ENCODE measurements at regions not wholly inside any gene's neighbourhood (a gene's known extent, or its start where the extent isn't known, plus 50 kb on each side); places are given as distances from the start of the nearest gene placed in this dataset.

DNA sequence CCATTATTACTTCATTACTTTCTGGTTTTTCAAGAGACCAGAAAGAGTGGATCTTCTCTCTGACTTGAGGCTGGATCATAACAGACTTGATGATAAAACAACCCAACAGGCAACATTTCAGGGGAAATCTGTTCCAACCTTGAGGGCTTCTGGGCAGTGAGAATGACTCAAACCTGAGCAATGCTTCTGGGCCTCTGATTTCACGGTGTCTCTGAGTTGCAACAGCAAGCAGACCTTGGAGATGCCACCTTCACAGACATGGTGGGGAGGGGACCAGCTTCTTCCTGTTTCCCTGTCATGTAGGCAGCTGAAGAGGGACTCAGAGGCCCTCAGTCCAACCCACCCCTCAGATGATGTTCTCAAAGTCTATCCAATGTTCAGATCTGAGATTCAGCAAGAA is 104.0 kb downstream of the ABHD5 start:
- Histone ChIP-seq H3K4me3 (ENCODE audit: low read length in 2 of 2) (no peak overlapping the region), H2AFZ (ENCODE audit: low read length) (no peak overlapping the region), H4K91ac (ENCODE audit: low read depth, low read length, poor library complexity) (no peak overlapping the region), H2AK5ac (ENCODE audit: low read depth, low read length) (no peak overlapping the region), H2BK15ac (ENCODE audit: low read length) (no peak overlapping the region), H3K9ac (ENCODE audit: low read depth, low read length, poor library complexity) (no peak overlapping the region), H4K8ac (ENCODE audit: low read depth, low read length) (no peak overlapping the region), H3K18ac (ENCODE audit: low read length) (no peak overlapping the region), H3K36me3 (replicated peaks in 1 of 2; ENCODE audit: control insufficient read depth in 2 of 2, insufficient read depth in 2 of 2, low read length in 2 of 2) (no peaks in the 10 kb centered on the region), H3K4ac (ENCODE audit: low read length) (no peak overlapping the region), H2BK12ac (ENCODE audit: low read length) (no peak overlapping the region), H3K14ac (ENCODE audit: low read length) (no peak overlapping the region), H2BK5ac (ENCODE audit: low read length) (no peak overlapping the region), H2BK120ac (ENCODE audit: low read depth, low read length) (no peak overlapping the region), H3K9me3 (replicated peaks in 1 of 2; ENCODE audit: control insufficient read depth in 2 of 2, insufficient read depth in 1 of 2, low read depth in 1 of 2, low read length in 2 of 2) (peaks cover 0 to 1% of the 10 kb centered on the region in 2 donors), H3K27ac (replicated peaks; ENCODE audit: low read length) (no peak overlapping the region), H3K4me2 (ENCODE audit: insufficient read depth, low read length, poor library complexity, severe bottlenecking) (no peak overlapping the region), H3K4me1 (ENCODE audit: control insufficient read depth in 2 of 2, insufficient read depth in 1 of 2, low read depth in 1 of 2, low read length in 2 of 2) (no peaks in the 10 kb centered on the region), H3K27me3 (ENCODE audit: control insufficient read depth in 3 of 3, insufficient read depth in 3 of 3, low read depth in 1 of 3, low read length in 3 of 3) (peaks cover 0 to 13% (median 0%) of the 10 kb centered on the region in 3 experiments), H3K23ac (ENCODE audit: low read depth, low read length, poor library complexity) (no peak overlapping the region), H3K79me1 (ENCODE audit: low read depth, low read length) (no peaks in the 10 kb centered on the region)
- DNase-seq (ENCODE audit: low spot score), result no peak
- no CpG with 5 or more reads among the region's 1 CpG for WGBS, 2 donors (ENCODE audit: extremely low coverage in 2 of 2, insufficient read length in 2 of 2, insufficient replicate concordance in 1 of 2)

DNA sequence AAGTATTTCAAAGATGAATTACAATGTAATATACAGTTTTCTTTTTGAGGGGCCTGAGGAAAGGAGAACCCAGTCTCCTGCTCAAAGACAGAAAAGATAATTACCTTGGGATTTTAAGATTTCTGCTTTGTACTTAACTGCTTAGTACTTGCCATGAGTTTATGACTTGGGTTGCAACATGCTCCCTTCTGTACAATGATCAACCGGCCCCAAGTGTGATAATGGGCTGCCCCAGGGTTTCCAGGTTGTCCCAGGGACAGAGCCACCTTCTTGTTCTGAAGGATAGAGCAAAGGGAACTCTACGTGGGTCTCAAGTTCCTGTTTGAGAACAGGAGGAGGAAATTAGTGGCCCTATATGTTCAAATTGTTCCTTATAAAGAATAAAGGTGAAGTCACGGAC is 104.8 kb downstream of the ABHD5 start:
- no peak overlapping the region for H2BK120ac ChIP-seq (ENCODE audit: low read depth, low read length)
- no peak overlapping the region for H2AFZ ChIP-seq (ENCODE audit: low read length)
- H3K14ac ChIP-seq (ENCODE audit: low read length), result no peak overlapping the region
- no peaks in the 10 kb centered on the region for H3K36me3 ChIP-seq (replicated peaks in 1 of 2; ENCODE audit: control insufficient read depth in 2 of 2, insufficient read depth in 2 of 2, low read length in 2 of 2)
- no peak overlapping the region for H3K18ac ChIP-seq (ENCODE audit: low read length)
- no peak for DNase-seq (ENCODE audit: low spot score)
- peaks cover 0 to 1% of the 10 kb centered on the region in 2 donors for H3K9me3 ChIP-seq (replicated peaks in 1 of 2; ENCODE audit: control insufficient read depth in 2 of 2, insufficient read depth in 1 of 2, low read depth in 1 of 2, low read length in 2 of 2)
- H3K9ac ChIP-seq (ENCODE audit: low read depth, low read length, poor library complexity), result no peak overlapping the region
- H3K4me1 ChIP-seq (ENCODE audit: control insufficient read depth in 2 of 2, insufficient read depth in 1 of 2, low read depth in 1 of 2, low read length in 2 of 2), result no peaks in the 10 kb centered on the region
- H2AK5ac ChIP-seq (ENCODE audit: low read depth, low read length), result no peak overlapping the region
- H3K27ac ChIP-seq (replicated peaks; ENCODE audit: low read length), result no peak overlapping the region
- no peaks in the 10 kb centered on the region for H3K79me1 ChIP-seq (ENCODE audit: low read depth, low read length)
- no peak overlapping the region for H4K91ac ChIP-seq (ENCODE audit: low read depth, low read length, poor library complexity)
- no peak overlapping the region for H2BK15ac ChIP-seq (ENCODE audit: low read length)
- peaks cover 0 to 13% (median 0%) of the 10 kb centered on the region in 3 experiments for H3K27me3 ChIP-seq (ENCODE audit: control insufficient read depth in 3 of 3, insufficient read depth in 3 of 3, low read depth in 1 of 3, low read length in 3 of 3)
- H2BK12ac ChIP-seq (ENCODE audit: low read length), result no peak overlapping the region
- H3K4ac ChIP-seq (ENCODE audit: low read length), result no peak overlapping the region
- no peak overlapping the region for H4K8ac ChIP-seq (ENCODE audit: low read depth, low read length)
- H3K23ac ChIP-seq (ENCODE audit: low read depth, low read length, poor library complexity), result no peak overlapping the region
- no peak overlapping the region for H3K4me3 ChIP-seq (ENCODE audit: low read length in 2 of 2)
- H2BK5ac ChIP-seq (ENCODE audit: low read length), result no peak overlapping the region
- WGBS, 2 donors (ENCODE audit: extremely low coverage in 2 of 2, insufficient read length in 2 of 2, insufficient replicate concordance in 1 of 2), result no CpG with 5 or more reads among the region's 3 CpGs
- H3K4me2 ChIP-seq (ENCODE audit: insufficient read depth, low read length, poor library complexity, severe bottlenecking), result no peak overlapping the region

DNA sequence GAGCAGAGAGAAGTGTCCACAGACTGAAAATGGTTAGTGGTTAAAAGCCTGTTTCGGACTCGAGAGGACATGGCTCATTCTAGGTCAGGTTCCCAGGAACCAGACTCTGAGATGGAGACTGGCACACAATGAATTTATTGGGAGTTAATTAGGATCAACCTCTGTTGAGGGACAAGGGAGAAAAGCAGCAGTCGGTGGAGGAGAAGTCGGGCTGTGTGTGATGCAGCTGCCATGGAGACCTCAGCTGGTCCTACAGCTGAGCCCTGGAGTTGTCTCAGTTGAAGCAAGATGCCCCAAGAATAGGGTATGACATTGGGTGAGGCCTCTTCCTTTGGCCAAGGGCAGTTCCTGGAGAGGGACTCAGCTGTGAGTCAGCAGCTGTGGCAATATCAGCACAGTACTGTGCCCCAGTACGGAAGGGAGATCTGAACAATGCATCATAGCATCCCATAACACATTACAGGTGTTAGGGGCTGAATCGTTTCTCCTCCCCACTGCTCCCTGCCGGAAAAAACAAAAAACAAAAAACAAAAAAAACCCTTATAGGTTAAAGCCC is 105.4 kb downstream of the ABHD5 start:
- Histone ChIP-seq H3K4me2 (ENCODE audit: insufficient read depth, low read length, poor library complexity, severe bottlenecking) (no peak overlapping the region), H3K4me3 (ENCODE audit: low read length in 2 of 2) (no peak overlapping the region), H2AFZ (ENCODE audit: low read length) (no peak overlapping the region), H2BK12ac (ENCODE audit: low read length) (no peak overlapping the region), H3K79me1 (ENCODE audit: low read depth, low read length) (no peaks in the 10 kb centered on the region), H2BK5ac (ENCODE audit: low read length) (no peak overlapping the region), H3K4ac (ENCODE audit: low read length) (no peak overlapping the region), H2BK120ac (ENCODE audit: low read depth, low read length) (no peak overlapping the region), H3K27ac (replicated peaks; ENCODE audit: low read length) (no peak overlapping the region), H3K23ac (ENCODE audit: low read depth, low read length, poor library complexity) (no peak overlapping the region), H3K36me3 (replicated peaks in 1 of 2; ENCODE audit: control insufficient read depth in 2 of 2, insufficient read depth in 2 of 2, low read length in 2 of 2) (no peaks in the 10 kb centered on the region), H3K18ac (ENCODE audit: low read length) (no peak overlapping the region), H3K9me3 (replicated peaks in 1 of 2; ENCODE audit: control insufficient read depth in 2 of 2, insufficient read depth in 1 of 2, low read depth in 1 of 2, low read length in 2 of 2) (peaks cover 0 to 1% of the 10 kb centered on the region in 2 donors), H4K91ac (ENCODE audit: low read depth, low read length, poor library complexity) (no peak overlapping the region), H3K14ac (ENCODE audit: low read length) (no peak overlapping the region), H3K4me1 (ENCODE audit: control insufficient read depth in 2 of 2, insufficient read depth in 1 of 2, low read depth in 1 of 2, low read length in 2 of 2) (no peaks in the 10 kb centered on the region), H2BK15ac (ENCODE audit: low read length) (no peak overlapping the region), H3K27me3 (ENCODE audit: control insufficient read depth in 3 of 3, insufficient read depth in 3 of 3, low read depth in 1 of 3, low read length in 3 of 3) (peaks cover 0 to 13% (median 0%) of the 10 kb centered on the region in 3 experiments), H4K8ac (ENCODE audit: low read depth, low read length) (no peak overlapping the region), H3K9ac (ENCODE audit: low read depth, low read length, poor library complexity) (no peak overlapping the region), H2AK5ac (ENCODE audit: low read depth, low read length) (no peak overlapping the region)
- WGBS, 2 donors (ENCODE audit: extremely low coverage in 2 of 2, insufficient read length in 2 of 2, insufficient replicate concordance in 1 of 2), result no CpG with 5 or more reads among the region's 7 CpGs
- DNase-seq (ENCODE audit: low spot score), result no peak

DNA sequence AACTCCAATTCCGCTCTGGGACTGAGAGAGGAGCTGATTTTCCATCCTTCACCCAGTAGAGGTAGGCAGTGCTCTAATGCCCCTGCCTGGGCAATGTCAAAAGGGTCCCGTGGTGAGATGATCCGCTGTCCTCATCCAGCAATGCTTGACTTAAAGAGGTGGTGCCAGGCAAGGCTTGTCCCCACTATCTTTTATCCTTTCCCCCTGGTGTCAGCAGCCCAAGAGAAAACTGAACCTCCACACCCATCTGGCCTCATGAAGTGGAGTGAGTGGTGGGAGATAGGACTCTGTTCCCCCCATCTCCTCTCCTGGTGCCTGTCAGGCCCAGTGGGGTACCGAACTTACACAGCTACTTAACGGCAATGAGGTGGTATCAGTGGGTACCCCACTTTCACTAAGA is 107.1 kb downstream of the ABHD5 start:
- Histone ChIP-seq H2BK5ac (ENCODE audit: low read length) (no peak overlapping the region), H3K18ac (ENCODE audit: low read length) (no peak overlapping the region), H2AK5ac (ENCODE audit: low read depth, low read length) (no peak overlapping the region), H3K27me3 (ENCODE audit: control insufficient read depth in 3 of 3, insufficient read depth in 3 of 3, low read depth in 1 of 3, low read length in 3 of 3) (peaks cover 0 to 8% (median 0%) of the 10 kb centered on the region in 3 experiments), H3K27ac (replicated peaks; ENCODE audit: low read length) (no peak overlapping the region), H2BK120ac (ENCODE audit: low read depth, low read length) (no peak overlapping the region), H3K9me3 (replicated peaks in 1 of 2; ENCODE audit: control insufficient read depth in 2 of 2, insufficient read depth in 1 of 2, low read depth in 1 of 2, low read length in 2 of 2) (peaks cover 0 to 1% of the 10 kb centered on the region in 2 donors), H3K4me2 (ENCODE audit: insufficient read depth, low read length, poor library complexity, severe bottlenecking) (no peak overlapping the region), H4K8ac (ENCODE audit: low read depth, low read length) (no peak overlapping the region), H3K79me1 (ENCODE audit: low read depth, low read length) (no peaks in the 10 kb centered on the region), H2BK12ac (ENCODE audit: low read length) (no peak overlapping the region), H3K4ac (ENCODE audit: low read length) (no peak overlapping the region), H2BK15ac (ENCODE audit: low read length) (no peak overlapping the region), H3K14ac (ENCODE audit: low read length) (no peak overlapping the region), H3K36me3 (replicated peaks in 1 of 2; ENCODE audit: control insufficient read depth in 2 of 2, insufficient read depth in 2 of 2, low read length in 2 of 2) (no peaks in the 10 kb centered on the region), H3K23ac (ENCODE audit: low read depth, low read length, poor library complexity) (no peak overlapping the region), H4K91ac (ENCODE audit: low read depth, low read length, poor library complexity) (peak overlapping the region; percentile 67), H3K4me3 (ENCODE audit: low read length in 2 of 2) (no peak overlapping the region), H3K9ac (ENCODE audit: low read depth, low read length, poor library complexity) (peak overlapping the region; percentile 1), H2AFZ (ENCODE audit: low read length) (no peak overlapping the region), H3K4me1 (ENCODE audit: control insufficient read depth in 2 of 2, insufficient read depth in 1 of 2, low read depth in 1 of 2, low read length in 2 of 2) (no peaks in the 10 kb centered on the region)
- DNase-seq (ENCODE audit: low spot score), result no peak
- no CpG with 5 or more reads among the region's 5 CpGs for WGBS, 2 donors (ENCODE audit: extremely low coverage in 2 of 2, insufficient read length in 2 of 2, insufficient replicate concordance in 1 of 2)

All from neuronal stem cell (in vitro differentiated cells).